VCaP (cell line): ENCODE measurements at regions not wholly inside any gene's neighbourhood (a gene's known extent, or its start where the extent isn't known, plus 50 kb on each side); places are given as distances from the start of the nearest gene placed in this dataset.

Experiments
- H3K27ac ChIP-seq: fragments of 450-650 bp; 2 replicates; pipeline ENCODE4 v1.5.1; 2017
- CTCF ChIP-seq: fragments of 450-650 bp; conservative IDR thresholded peaks from 2 replicates; pipeline ENCODE4 v1.5.1; 2017; ENCODE audit warnings: mild to moderate bottlenecking, moderate library complexity

- no peak for TF ChIP-seq CTCF
- no peak overlapping the region for H3K27ac ChIP-seq
Observed at GRCh38 chr3:8204853-8205650, 296.6 kb upstream of the LMCD1 start.

- H3K27ac ChIP-seq, result no peak overlapping the region
- no peak for TF ChIP-seq CTCF
Observed at GRCh38 chr3:8205881-8206280, 295.7 kb upstream of the LMCD1 start.

- no peak for TF ChIP-seq CTCF
- H3K27ac ChIP-seq, result no peak overlapping the region
Observed at GRCh38 chr3:8206971-8207617, 294.5 kb upstream of the LMCD1 start.

- H3K27ac ChIP-seq, result no peak overlapping the region
Observed at GRCh38 chr3:8210882-8211341, 290.7 kb upstream of the LMCD1 start.

GRCh38 chr3:8212794-8213193 lies 288.8 kb upstream of the LMCD1 start:
- TF ChIP-seq CTCF, result no peak
- no peak overlapping the region for H3K27ac ChIP-seq

More at GRCh38 chr3:8210882-8211341, 290.7 kb upstream of the LMCD1 start:
- TF ChIP-seq CTCF, result no peak

- no peak for TF ChIP-seq CTCF
- H3K27ac ChIP-seq, result no peak overlapping the region
Observed at GRCh38 chr3:8213286-8213685, 288.3 kb upstream of the LMCD1 start.

GRCh38 chr3:8215821-8216220 lies 285.8 kb upstream of the LMCD1 start:
- H3K27ac ChIP-seq, result no peak overlapping the region
- no peak for TF ChIP-seq CTCF
